Right cardiac atrium (tissue), 5 donors: ENCODE measurements at regions not wholly inside any gene's neighbourhood (a gene's known extent, or its start where the extent isn't known, plus 50 kb on each side); places are given as distances from the start of the nearest gene placed in this dataset.
"Not testable (repeated sequence)": the region's sequence is repeated elsewhere in the genome, so short reads cannot be mapped to it uniquely, and the experiment has no call there.

Experiments
- ATAC-seq, 2 donors: fragments of 200-7000 bp; cut with Tn5 transposase; one replicate each; pipeline versions ENCODE4 v1.8.0 to v1.9.1; 2020; ENCODE audit warnings: moderate library complexity in 2 of 2, mild to moderate bottlenecking in 1 of 2
- DNase-seq, 3 donors: peaks; one replicate each; pipeline ENCODE4 v3.0.0-alpha.2; 2020
- H3K27ac ChIP-seq: one replicate; pipeline ENCODE4 v1.5.1; 2013; ENCODE audit warnings: mild to moderate bottlenecking, low read length, control low read depth, moderate library complexity
- H3K27me3 ChIP-seq: one replicate; pipeline ENCODE4 v1.6.1; 2013; ENCODE audit not compliant: control insufficient read depth, insufficient read depth
- H3K4me1 ChIP-seq: one replicate; pipeline ENCODE4 v1.6.1; 2013; ENCODE audit warnings: low read length; ENCODE audit not compliant: control insufficient read depth, insufficient read depth
- H3K4me3 ChIP-seq: one replicate; pipeline ENCODE4 v1.5.1; 2013; ENCODE audit warnings: low read length, control low read depth
- H3K9me3 ChIP-seq: one replicate; pipeline ENCODE4 v1.6.1; 2013; ENCODE audit warnings: low read length; ENCODE audit not compliant: control insufficient read depth
- WGBS: extraction: QIAGEN DNeasy Blood & Tissue Kit; methylation state at CpG from one replicate; pipeline ENCODE4 v1.1.7; 2013; 5-methylcytosine and 5-hydroxymethylcytosine counted together
- intact Hi-C, 4 donors: fragments of 100-400 bp; cut with DNase I; formaldehyde crosslinking; loops; one replicate each; pipeline versions ENCODE4 v1.11.0 to v1.14.0; 2022 to 2023
- donor health status: healthy with polysubstance abuse.
- donor health status: DM: no; HTN: yes; CAD: no.
- donor health status: DM: no; HTN: no; CAD: no.
- donor health status: DM: no; HTN: yes; CAD: no; lungs with severe emphysema.
- donor health status: DM: yes; HTN: yes; CAD: no.

- intact Hi-C loops, H3K27ac ChIP-seq, H3K9me3 ChIP-seq, H3K27me3 ChIP-seq, H3K4me3 ChIP-seq, ATAC-seq, H3K4me1 ChIP-seq: not testable (repeated sequence)
- DNase-seq: peak in 1 of 3 donors; percentile 7
- WGBS: 90% methylated on average over 9 of the region's 9 CpGs
Observed at GRCh38 chr9:94421951-94422350, 93.5 kb upstream of the NUTM2F start.

- WGBS: 98% methylated on average over 4 of the region's 4 CpGs
- H3K27ac ChIP-seq, ATAC-seq, DNase-seq, H3K4me3 ChIP-seq, H3K4me1 ChIP-seq, intact Hi-C loops, H3K9me3 ChIP-seq, H3K27me3 ChIP-seq: not testable (repeated sequence)
Observed at GRCh38 chr9:94425312-94425711, 96.9 kb upstream of the NUTM2F start.

- WGBS: no CpG with 5 or more reads among the region's 2 CpGs
- H3K27ac ChIP-seq, intact Hi-C loops, DNase-seq, ATAC-seq, H3K27me3 ChIP-seq, H3K4me3 ChIP-seq, H3K4me1 ChIP-seq, H3K9me3 ChIP-seq: not testable (repeated sequence)
Observed at GRCh38 chr9:94437128-94437527, 108.7 kb upstream of the NUTM2F start.

- DNase-seq, H3K4me1 ChIP-seq, intact Hi-C loops, H3K4me3 ChIP-seq, H3K9me3 ChIP-seq, ATAC-seq, H3K27me3 ChIP-seq, H3K27ac ChIP-seq: not testable (repeated sequence)
- WGBS: 67% methylated on average over 1 of the region's 1 CpG
Observed at GRCh38 chr9:94438336-94438735, 109.9 kb upstream of the NUTM2F start.

- H3K27me3 ChIP-seq, H3K9me3 ChIP-seq, intact Hi-C loops, H3K4me3 ChIP-seq, H3K4me1 ChIP-seq, ATAC-seq, H3K27ac ChIP-seq, DNase-seq: not testable (repeated sequence)
- 21% methylated on average over 1 of the region's 1 CpG for WGBS
Observed at GRCh38 chr9:94441146-94441545, 112.7 kb upstream of the NUTM2F start.

GRCh38 chr9:94441796-94442195 is 113.1 kb upstream of the PCAT7 start:
- WGBS: 93% methylated on average over 2 of the region's 2 CpGs
- no peak overlapping the region for H3K4me3 ChIP-seq
- H3K27me3 ChIP-seq: no peaks in the 10 kb centered on the region
- peaks cover 2% of the 10 kb centered on the region for H3K4me1 ChIP-seq
- ATAC-seq (no peak), DNase-seq (no peak)
- intact Hi-C loops: no loop called here
- H3K27ac ChIP-seq: no peak overlapping the region
- no peaks in the 10 kb centered on the region for H3K9me3 ChIP-seq

GRCh38 chr9:94443032-94443722 is 111.7 kb upstream of the PCAT7 start:
- 86% methylated on average over 6 of the region's 6 CpGs for WGBS
- no peak overlapping the region for H3K4me3 ChIP-seq
- intact Hi-C loops: no loop called here
- H3K27me3 ChIP-seq: no peaks in the 10 kb centered on the region
- no peaks in the 10 kb centered on the region for H3K9me3 ChIP-seq
- peaks cover 2% of the 10 kb centered on the region for H3K4me1 ChIP-seq
- no peak overlapping the region for H3K27ac ChIP-seq
- no peak for DNase-seq
- no peak for ATAC-seq

GRCh38 chr9:94445863-94446262 is 109.0 kb upstream of the PCAT7 start:
- Histone ChIP-seq H3K9me3 (no peaks in the 10 kb centered on the region), H3K27me3 (no peaks in the 10 kb centered on the region), H3K4me3 (no peak overlapping the region), H3K4me1 (peaks cover 2% of the 10 kb centered on the region), H3K27ac (no peak overlapping the region)
- WGBS: 63% methylated on average over 2 of the region's 2 CpGs
- intact Hi-C loops: no loop called here
- DNase-seq (no peak), ATAC-seq (no peak)

- no peak for DNase-seq
- no peaks in the 10 kb centered on the region for H3K9me3 ChIP-seq
- WGBS: 82% methylated on average over 2 of the region's 2 CpGs
- no peaks in the 10 kb centered on the region for H3K27me3 ChIP-seq
- no peak overlapping the region for H3K27ac ChIP-seq
- intact Hi-C loops: no loop called here
- H3K4me3 ChIP-seq: no peak overlapping the region
- no peak for ATAC-seq
- peaks cover 2% of the 10 kb centered on the region for H3K4me1 ChIP-seq
Observed at GRCh38 chr9:94449486-94449885, 105.4 kb upstream of the PCAT7 start.

- H3K27me3 ChIP-seq: no peaks in the 10 kb centered on the region
- intact Hi-C loops: no loop called here
- H3K27ac ChIP-seq: no peak overlapping the region
- no peak overlapping the region for H3K4me3 ChIP-seq
- DNase-seq (no peak), ATAC-seq (no peak)
- H3K4me1 ChIP-seq: no peaks in the 10 kb centered on the region
- peaks cover 3% of the 10 kb centered on the region for H3K9me3 ChIP-seq
- WGBS: 80% methylated on average over 2 of the region's 2 CpGs
Observed at GRCh38 chr9:94464790-94465189, 90.1 kb upstream of the PCAT7 start.

GRCh38 chr9:94472063-94472462 is 82.8 kb upstream of the PCAT7 start:
- H3K27me3 ChIP-seq, H3K27ac ChIP-seq, intact Hi-C loops, ATAC-seq, H3K4me3 ChIP-seq, H3K4me1 ChIP-seq, H3K9me3 ChIP-seq, DNase-seq: not testable (repeated sequence)
- 81% methylated on average over 4 of the region's 4 CpGs for WGBS
